HEK293 (cell line): ENCODE measurements at regions not wholly inside any gene's neighbourhood (a gene's known extent, or its start where the extent isn't known, plus 50 kb on each side); places are given as distances from the start of the nearest gene placed in this dataset.

Experiments used
- REST ChIP-seq: fragments of 450-650 bp; formaldehyde crosslinking; IDR thresholded peaks from 2 replicates; pipeline ENCODE4 v1.5.1; 2016; ENCODE audit warnings: missing biosample characterization, missing genetic modification characterization
- SP2 ChIP-seq: fragments of 450-650 bp; formaldehyde crosslinking; IDR thresholded peaks from 2 replicates; pipeline ENCODE4 v1.5.1; 2016; ENCODE audit warnings: missing biosample characterization, missing genetic modification characterization
- YY1 ChIP-seq: fragments of 450-650 bp; formaldehyde crosslinking; IDR thresholded peaks from 2 replicates; pipeline ENCODE4 v1.5.1; 2018; ENCODE audit warnings: missing biosample characterization, missing genetic modification characterization
- ZBTB1 ChIP-seq: fragments of 450-650 bp; formaldehyde crosslinking; IDR thresholded peaks from 2 replicates; pipeline ENCODE4 v1.5.1; 2016; ENCODE audit warnings: missing biosample characterization, missing genetic modification characterization
- ZFP37 ChIP-seq: fragments of 450-650 bp; formaldehyde crosslinking; IDR thresholded peaks from 2 replicates; pipeline ENCODE4 v1.5.1; 2016; ENCODE audit warnings: missing biosample characterization, missing genetic modification characterization
- ZNF114 ChIP-seq: fragments of 450-650 bp; formaldehyde crosslinking; IDR thresholded peaks from 2 replicates; pipeline ENCODE4 v1.5.0; 2017; ENCODE audit warnings: missing biosample characterization, missing genetic modification characterization
- ZNF221 ChIP-seq: fragments of 450-650 bp; formaldehyde crosslinking; IDR thresholded peaks from 2 replicates; pipeline ENCODE4 v1.5.1; 2017; ENCODE audit warnings: missing biosample characterization, missing genetic modification characterization, borderline replicate concordance
- ZNF639 ChIP-seq: fragments of 450-650 bp; formaldehyde crosslinking; IDR thresholded peaks from 2 replicates; pipeline ENCODE4 v1.5.1; 2016; ENCODE audit warnings: missing biosample characterization, missing genetic modification characterization
- ZNF76 ChIP-seq: fragments of 450-650 bp; formaldehyde crosslinking; IDR thresholded peaks from 2 replicates; pipeline ENCODE4; 2016; ENCODE audit warnings: low read depth, missing biosample characterization, missing genetic modification characterization, borderline replicate concordance
- ZSCAN30 ChIP-seq: fragments of 450-650 bp; IDR thresholded peaks from 2 replicates; pipeline ENCODE4 v1.5.1; 2018; ENCODE audit warnings: missing biosample characterization, mild to moderate bottlenecking, missing genetic modification characterization, moderate library complexity
- TF ChIP-seq, protein P1 (sequence below): fragments of 450-650 bp; formaldehyde crosslinking; IDR thresholded peaks from 2 replicates; pipeline ENCODE4 v1.5.1; 2016; ENCODE audit warnings: missing biosample characterization, missing genetic modification characterization
- TF ChIP-seq, protein P2 (sequence below): fragments of 450-650 bp; formaldehyde crosslinking; IDR thresholded peaks from 2 replicates; pipeline ENCODE4 v1.5.1; 2016; ENCODE audit warnings: missing biosample characterization, missing genetic modification characterization, low read depth
- TF ChIP-seq, protein P3 (sequence below): fragments of 450-650 bp; formaldehyde crosslinking; IDR thresholded peaks from 2 replicates; pipeline ENCODE4 v1.5.1; 2017; ENCODE audit warnings: missing biosample characterization, missing genetic modification characterization

GRCh38 chr12:72876092-72876491 is 603.9 kb downstream of the TRHDE start:
- TF ChIP-seq ZFP37: no peak
- no peak for TF ChIP-seq ZNF221 (tag by site-specific recombination)
- TF ChIP-seq ZBTB1 (tag by site-specific recombination): no peak
- no peak for TF ChIP-seq ZNF639 (tag by site-specific recombination)
- TF ChIP-seq ZNF76: no peak
- no peak for TF ChIP-seq YY1
- TF ChIP-seq, protein P1, sequence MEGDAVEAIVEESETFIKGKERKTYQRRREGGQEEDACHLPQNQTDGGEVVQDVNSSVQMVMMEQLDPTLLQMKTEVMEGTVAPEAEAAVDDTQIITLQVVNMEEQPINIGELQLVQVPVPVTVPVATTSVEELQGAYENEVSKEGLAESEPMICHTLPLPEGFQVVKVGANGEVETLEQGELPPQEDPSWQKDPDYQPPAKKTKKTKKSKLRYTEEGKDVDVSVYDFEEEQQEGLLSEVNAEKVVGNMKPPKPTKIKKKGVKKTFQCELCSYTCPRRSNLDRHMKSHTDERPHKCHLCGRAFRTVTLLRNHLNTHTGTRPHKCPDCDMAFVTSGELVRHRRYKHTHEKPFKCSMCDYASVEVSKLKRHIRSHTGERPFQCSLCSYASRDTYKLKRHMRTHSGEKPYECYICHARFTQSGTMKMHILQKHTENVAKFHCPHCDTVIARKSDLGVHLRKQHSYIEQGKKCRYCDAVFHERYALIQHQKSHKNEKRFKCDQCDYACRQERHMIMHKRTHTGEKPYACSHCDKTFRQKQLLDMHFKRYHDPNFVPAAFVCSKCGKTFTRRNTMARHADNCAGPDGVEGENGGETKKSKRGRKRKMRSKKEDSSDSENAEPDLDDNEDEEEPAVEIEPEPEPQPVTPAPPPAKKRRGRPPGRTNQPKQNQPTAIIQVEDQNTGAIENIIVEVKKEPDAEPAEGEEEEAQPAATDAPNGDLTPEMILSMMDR (tag by site-specific recombination): no peak
- TF ChIP-seq ZNF114 (tag by site-specific recombination): no peak
- TF ChIP-seq ZSCAN30: no peak
- TF ChIP-seq SP2 (tag by site-specific recombination): no peak
- no peak for TF ChIP-seq REST (tag by site-specific recombination)
- TF ChIP-seq, protein P2, sequence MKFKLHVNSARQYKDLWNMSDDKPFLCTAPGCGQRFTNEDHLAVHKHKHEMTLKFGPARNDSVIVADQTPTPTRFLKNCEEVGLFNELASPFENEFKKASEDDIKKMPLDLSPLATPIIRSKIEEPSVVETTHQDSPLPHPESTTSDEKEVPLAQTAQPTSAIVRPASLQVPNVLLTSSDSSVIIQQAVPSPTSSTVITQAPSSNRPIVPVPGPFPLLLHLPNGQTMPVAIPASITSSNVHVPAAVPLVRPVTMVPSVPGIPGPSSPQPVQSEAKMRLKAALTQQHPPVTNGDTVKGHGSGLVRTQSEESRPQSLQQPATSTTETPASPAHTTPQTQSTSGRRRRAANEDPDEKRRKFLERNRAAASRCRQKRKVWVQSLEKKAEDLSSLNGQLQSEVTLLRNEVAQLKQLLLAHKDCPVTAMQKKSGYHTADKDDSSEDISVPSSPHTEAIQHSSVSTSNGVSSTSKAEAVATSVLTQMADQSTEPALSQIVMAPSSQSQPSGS: no peak
- TF ChIP-seq, protein P3, sequence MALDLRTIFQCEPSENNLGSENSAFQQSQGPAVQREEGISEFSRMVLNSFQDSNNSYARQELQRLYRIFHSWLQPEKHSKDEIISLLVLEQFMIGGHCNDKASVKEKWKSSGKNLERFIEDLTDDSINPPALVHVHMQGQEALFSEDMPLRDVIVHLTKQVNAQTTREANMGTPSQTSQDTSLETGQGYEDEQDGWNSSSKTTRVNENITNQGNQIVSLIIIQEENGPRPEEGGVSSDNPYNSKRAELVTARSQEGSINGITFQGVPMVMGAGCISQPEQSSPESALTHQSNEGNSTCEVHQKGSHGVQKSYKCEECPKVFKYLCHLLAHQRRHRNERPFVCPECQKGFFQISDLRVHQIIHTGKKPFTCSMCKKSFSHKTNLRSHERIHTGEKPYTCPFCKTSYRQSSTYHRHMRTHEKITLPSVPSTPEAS (tag by site-specific recombination): no peak
